ENCODE measurements at regions not wholly inside any gene's neighbourhood (a gene's known extent, or its start where the extent isn't known, plus 50 kb on each side); places are given as distances from the start of the nearest gene placed in this dataset.

DNA sequence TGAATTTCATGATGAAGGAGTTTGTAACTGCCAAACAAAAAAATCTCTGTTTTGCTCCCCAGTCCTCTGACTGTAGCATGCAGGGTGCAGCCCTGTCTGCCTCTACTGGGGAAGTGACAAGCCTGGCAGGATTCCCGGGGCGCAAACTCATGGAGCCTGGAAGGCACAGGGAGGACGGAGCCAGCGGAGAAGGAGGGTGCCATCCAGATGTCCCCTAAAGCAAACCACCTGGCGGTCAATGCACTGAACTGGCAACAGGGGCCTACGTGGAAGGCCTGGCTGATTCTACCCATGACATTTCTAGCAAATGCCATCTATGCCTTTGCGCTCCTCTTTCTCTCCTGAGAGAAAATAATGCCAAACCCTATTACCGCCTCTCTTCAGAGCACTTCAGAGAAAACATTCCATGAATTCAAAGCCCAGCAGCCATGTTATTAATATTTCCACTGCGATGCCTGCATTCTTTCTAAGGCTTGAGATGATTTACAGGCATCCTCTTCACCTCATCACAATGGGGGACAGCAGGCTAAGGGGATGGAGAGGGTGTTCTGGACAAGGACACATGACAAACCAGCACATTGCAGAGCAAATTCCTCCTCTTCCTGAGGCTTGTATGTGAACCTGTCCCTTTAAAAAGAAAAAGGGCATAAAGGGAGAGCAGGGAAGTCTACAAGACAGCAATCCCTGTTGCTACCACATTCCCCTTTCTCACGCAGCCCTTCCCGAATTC lies 329.3 kb upstream of the NOCT start:
- no peak for DNase-seq

- DNase-seq = no peak
Observed at GRCh38 chr4:138685316-138685715, 330.3 kb upstream of the NOCT start.

- peak; percentile 79 to 81 for DNase-seq
Observed at GRCh38 chr4:138680989-138681604, 334.5 kb upstream of the NOCT start.

DNA sequence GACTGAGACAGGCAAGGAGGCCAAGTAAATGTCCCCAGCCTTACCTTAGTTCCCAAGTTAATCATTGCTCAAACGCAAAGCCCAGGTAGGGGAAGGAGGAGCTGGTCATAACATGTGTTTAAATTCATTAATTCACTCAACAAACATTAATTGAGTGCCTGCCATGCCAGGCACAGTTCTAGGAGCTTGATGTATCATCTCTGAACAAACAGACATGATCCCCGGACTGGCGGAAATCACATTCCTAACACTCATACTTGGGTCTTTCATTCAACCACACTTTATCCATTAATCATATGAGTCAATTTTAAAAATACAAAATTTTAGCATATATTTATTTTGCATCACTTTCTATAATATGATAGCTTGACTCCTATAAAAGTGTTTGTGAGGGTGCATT lies 335.3 kb upstream of the NOCT start:
- DNase-seq = no peak

- DNase-seq = no peak
Observed at GRCh38 chr4:138678985-138679746, 336.4 kb upstream of the NOCT start.

DNA sequence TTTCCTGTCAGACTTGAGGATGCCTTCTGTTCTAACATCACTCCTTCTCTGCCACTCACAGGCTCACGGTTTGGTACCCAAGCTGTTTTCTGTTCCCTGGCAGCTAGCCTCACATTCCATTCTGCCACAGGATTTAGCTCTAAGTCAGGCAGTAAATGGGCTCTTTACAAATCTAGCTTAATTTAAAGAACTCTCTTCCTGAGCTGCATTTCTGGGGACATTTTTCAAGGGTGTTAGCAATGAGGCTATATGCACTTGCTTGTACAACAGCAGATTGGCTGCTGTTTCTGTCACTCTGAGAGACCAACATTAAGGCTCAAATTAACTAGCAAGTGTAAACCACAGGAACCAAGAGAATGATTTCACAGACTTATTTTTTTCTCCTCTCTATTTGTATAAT lies 337.8 kb upstream of the NOCT start:
- no peak for DNase-seq

- DNase-seq = no peak
Observed at GRCh38 chr4:138677212-138677611, 338.4 kb upstream of the NOCT start.

DNA sequence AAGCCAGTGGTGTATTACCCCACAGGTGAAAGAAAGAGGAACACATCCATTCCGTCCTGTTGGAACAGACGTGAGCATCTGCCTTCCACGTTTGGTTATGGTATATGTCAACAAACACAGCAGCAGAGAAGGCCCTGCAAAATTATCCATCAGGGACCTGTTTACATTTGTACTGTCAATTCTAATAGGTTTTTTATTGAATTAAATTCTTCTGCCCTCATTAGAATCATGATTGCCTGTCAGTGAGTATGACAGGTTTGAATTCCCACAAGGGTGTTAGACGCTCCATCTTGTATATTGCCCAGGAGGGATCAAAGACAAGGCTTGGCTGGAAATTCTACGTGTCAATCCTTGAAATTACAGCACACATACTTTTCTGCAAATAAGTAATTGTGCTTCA lies 339.9 kb upstream of the NOCT start:
- no peak for DNase-seq

- no peak for DNase-seq
Observed at GRCh38 chr4:138674209-138674608, 341.4 kb upstream of the NOCT start.

GRCh38 chr4:138673053-138673452 lies 342.5 kb upstream of the NOCT start:
- no peak for DNase-seq

DNA sequence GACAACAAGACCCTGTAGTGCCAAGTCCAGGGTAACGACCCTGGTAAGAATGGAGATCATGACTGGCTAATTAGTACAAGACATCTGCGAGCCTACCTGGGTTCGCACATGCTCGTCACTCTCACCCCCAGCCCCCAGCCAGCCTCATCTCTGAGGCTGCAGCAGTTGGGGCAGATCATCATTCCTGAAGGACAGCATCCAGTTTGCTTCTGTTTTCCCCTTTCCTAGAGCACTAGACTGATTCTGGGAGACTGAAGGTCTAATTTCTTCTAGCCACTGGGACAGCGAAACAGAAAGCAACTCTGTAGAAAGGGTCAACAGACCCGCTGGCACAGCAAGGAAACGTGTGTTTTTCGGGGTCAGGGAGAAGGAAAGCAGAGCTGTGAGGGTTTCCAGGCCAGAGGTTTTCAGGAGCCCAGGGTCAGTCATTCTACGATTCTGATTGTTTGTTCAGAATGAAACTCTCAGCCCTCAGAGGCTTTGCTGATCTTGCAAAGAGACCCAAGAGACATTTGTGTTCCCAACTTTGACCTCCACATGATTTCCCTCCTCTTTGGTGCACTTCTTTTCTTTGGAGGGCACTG lies 343.1 kb upstream of the NOCT start:
- DNase-seq = no peak

- no peak for DNase-seq
Observed at GRCh38 chr4:138671606-138672084, 343.9 kb upstream of the NOCT start.

- no peak for DNase-seq
Observed at GRCh38 chr4:138671106-138671505, 344.5 kb upstream of the NOCT start.

- no peak for DNase-seq
Observed at GRCh38 chr4:138670681-138671080, 344.9 kb upstream of the NOCT start.

DNA sequence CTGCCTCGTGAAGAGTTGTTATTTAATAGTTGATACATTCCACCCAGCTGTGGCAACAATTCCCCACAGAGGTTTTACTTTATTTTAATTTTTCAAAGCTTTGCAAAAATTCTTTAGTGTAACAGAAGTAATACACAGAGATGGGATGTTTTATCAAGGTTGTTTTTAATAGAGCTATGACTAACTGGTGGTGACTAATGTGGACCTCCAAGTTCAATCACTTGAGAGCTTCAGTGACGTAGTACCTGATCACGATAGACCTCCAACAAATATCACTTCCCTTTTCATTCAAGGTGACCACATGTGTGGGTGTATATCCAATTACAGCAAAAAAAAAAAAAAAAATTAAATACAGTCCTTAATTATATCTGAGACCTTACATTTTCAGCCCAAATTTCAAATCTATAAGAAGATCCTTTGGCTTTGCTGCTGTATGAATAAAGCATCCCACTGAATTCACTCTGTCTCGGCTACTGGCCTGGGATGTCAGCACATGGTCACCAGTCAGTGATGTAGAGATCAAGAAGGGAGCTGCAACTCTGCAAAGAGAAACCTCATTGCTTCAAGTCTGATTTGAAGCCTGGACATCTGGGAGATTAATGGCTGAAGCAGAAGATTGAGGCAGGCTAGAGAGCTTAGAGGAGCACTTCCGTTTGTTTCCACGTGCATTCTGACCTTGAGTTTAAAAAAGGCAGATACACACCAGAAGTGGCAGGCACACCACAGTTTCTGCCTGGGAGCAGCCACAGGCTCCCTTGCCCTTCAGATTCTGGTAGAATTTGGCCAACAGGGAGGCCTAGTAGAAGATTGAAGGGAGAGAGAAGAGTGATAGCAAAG lies 345.9 kb upstream of the NOCT start:
- no peak for DNase-seq

GRCh38 chr4:138668309-138668708 lies 347.3 kb upstream of the NOCT start:
- no peak for DNase-seq

DNA sequence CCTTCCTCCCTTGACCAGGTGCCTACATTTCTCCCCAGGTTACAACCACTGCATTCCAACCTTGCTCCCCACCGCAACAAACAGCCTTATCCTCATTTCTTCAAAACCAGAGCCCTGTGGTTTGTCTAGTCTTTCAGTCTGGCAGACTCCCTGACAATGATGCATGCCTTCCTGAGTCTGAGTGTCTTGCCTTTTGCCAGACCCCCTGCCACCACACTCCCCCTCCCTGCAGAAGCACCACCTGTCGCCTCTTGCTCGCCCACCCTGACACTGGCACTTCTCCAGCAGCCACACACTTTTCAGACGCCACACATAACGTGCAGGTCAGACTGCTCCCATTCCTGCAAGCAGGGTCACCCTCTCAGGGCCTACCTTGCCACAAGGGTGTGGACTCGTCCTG lies 349.2 kb upstream of the NOCT start:
- no peak for DNase-seq

DNA sequence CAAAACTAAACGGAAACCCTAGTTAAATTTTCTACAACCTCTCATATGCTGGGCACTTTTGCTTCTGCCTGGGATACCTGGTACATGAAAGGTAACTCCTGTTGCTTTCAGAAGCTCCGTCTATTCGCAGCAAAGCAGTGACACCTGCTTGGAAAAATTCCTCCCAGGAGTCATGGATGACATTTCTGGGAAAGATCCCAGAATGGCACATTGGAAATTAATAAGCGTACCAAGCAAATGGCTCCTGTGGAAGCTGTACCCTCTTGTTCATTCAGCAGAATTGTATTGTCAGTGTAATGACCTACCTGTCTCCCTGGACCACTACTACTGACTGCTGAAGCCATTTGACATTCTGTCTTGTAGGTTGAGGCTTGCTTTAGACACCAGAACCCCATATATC lies 349.7 kb upstream of the NOCT start:
- no peak for DNase-seq

DNA sequence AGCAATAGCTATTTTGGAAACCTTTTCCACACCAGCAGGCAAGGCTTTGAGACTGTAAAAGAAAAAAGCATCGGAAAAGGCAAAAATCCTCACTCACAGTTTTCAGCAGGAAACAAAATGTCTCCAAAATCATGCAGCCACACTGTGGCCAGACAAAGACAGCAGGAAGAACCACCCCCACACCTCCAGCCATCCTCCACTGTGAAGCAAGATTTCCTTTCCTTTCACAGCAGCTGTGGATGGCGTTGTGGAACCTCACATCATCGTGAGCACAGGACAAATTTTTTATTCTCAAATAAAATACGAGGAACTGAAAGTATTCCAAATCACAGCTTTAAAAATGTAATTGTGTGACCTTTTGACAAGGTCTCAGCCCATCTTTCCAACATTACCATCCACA lies 351.7 kb upstream of the NOCT start:
- no peak for DNase-seq

DNA sequence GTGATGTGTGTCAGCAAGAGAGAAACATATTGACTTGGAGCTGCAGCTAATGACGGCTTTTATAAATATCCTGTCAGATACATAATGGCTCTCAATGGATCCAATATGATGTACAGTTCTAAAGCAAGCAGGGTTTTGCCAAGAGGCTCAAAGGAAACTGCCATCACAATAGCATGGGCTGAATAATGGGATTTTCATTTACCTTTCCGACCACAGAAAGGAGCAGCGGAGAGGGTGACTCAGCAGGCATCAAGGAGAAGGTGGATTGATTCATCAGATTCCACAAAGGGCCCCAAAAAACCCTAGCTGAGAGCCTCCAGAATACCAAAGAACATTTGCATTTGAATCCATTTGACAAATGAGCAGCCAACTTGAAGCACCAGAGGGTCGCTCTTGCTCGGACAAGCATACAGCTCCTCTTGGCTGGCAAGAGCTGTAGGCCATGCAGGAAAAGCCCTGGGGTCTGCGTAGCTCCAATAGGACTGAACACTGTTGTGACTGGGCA lies 355.7 kb upstream of the NOCT start:
- no peak for DNase-seq

DNA sequence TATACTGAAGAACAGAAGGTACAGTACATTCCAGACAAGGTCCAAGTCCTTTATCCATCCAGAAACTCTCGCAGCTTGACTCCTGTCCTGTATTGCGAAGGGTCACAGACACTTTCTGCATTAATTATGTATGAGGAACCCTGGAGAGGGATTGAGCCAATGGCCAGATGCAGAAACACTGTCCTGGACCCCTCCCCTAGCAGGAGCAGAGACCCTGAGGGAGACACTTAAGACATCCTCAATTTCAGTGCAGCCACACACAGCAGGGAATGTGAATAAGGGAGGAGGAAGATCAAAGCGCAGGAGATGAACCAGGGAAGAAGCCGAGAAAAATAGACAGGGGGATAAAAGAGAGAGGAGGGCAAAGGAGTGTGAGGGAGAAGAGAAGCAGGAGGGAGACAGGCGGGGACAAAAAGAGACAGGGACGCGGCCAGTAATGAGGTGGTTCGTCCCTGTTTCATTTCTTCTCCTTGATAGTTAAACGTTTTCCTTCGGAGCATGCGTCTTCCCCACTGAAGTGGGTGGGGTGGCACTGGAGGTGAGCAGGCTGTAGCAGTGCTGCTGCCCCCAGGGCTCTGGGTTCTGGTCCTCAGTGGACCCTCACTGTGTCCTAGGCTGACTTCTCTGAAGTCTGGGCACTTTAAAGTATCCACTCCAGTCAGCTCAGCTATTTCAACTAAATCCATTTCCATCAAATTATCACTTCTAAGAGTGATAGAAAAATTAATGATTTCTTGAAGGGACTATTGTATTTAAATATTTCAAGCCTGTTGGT lies 356.4 kb upstream of the NOCT start:
- DNase-seq = no peak

GRCh38 chr4:138658518-138658917 lies 357.1 kb upstream of the NOCT start:
- no peak for DNase-seq

All from stimulated activated CD4-positive, alpha-beta T cell treated with anti-CD3 and anti-CD28 coated beads, Interleukin-2, amount 100 ng/mL, for 24 hours (primary cell).